GM12873 (cell line): ENCODE measurements at regions not wholly inside any gene's neighbourhood (a gene's known extent, or its start where the extent isn't known, plus 50 kb on each side); places are given as distances from the start of the nearest gene placed in this dataset.

Source experiments
- CTCF ChIP-seq: IDR thresholded peaks from 2 replicates; pipeline ENCODE4 v1.5.1; 2012; ENCODE audit warnings: low read depth, mild to moderate bottlenecking, moderate library complexity, low read length, control low read depth; ENCODE audit not compliant: insufficient read depth; ENCODE audit errors: missing control alignments

GRCh38 chr5:159444441-159445082 lies 114.3 kb upstream of the IL12B start:
- peak; percentile 54 for TF ChIP-seq CTCF

GRCh38 chr5:159447116-159447515 lies 116.8 kb upstream of the IL12B start:
- no peak for TF ChIP-seq CTCF

- TF ChIP-seq CTCF = no peak
These were observed 118.6 kb upstream of the IL12B start for GRCh38 chr5:159448841-159449407.

GRCh38 chr5:159449925-159450324 lies 119.6 kb upstream of the IL12B start:
- no peak for TF ChIP-seq CTCF

GRCh38 chr5:159450417-159450816 lies 120.1 kb upstream of the IL12B start:
- no peak for TF ChIP-seq CTCF

GRCh38 chr5:159451197-159452052 lies 121.1 kb upstream of the IL12B start:
- TF ChIP-seq CTCF = no peak

- TF ChIP-seq CTCF = no peak
These were observed 122.3 kb upstream of the IL12B start for GRCh38 chr5:159452480-159453167.
